GM23338 (cell line): ENCODE measurements at regions not wholly inside any gene's neighbourhood (a gene's known extent, or its start where the extent isn't known, plus 50 kb on each side); places are given as distances from the start of the nearest gene placed in this dataset.

Experiments used
- CREB1 ChIP-seq: fragments of 250-450 bp; sonication (Bioruptor Pico); IDR thresholded peaks from 2 replicates; pipeline ENCODE4 v1.5.0; 2020; ENCODE audit warnings: low read depth, mild to moderate bottlenecking, moderate library complexity
- CTCF ChIP-seq, 2 experiments: fragments of 200-600 bp in 1 of 2; sonication (generic) in 1 of 2; conservative IDR thresholded peaks; 2 replicates each; pipeline versions ENCODE4 v1.5.1 to v1.6.1; 2016 to 2017; ENCODE audit warnings: antibody characterized with exemption in 2 of 2, low read depth in 2 of 2, mild to moderate bottlenecking in 2 of 2, moderate library complexity in 1 of 2
- ETS1 ChIP-seq: IDR thresholded peaks from 2 replicates; pipeline ENCODE4 v1.6.1; 2016; ENCODE audit warnings: antibody characterized with exemption
- EZH2 ChIP-seq: fragments of 200-600 bp; sonication (generic); IDR thresholded peaks from one replicate; pipeline ENCODE4 v1.8.0; 2017; ENCODE audit warnings: antibody characterized with exemption, mild to moderate bottlenecking, low read depth; ENCODE audit not compliant: unreplicated experiment
- EZH2phosphoT487 ChIP-seq: fragments of 200-600 bp; sonication (generic); IDR thresholded peaks from one replicate; pipeline ENCODE4 v1.8.1; 2018; ENCODE audit warnings: antibody characterized with exemption; ENCODE audit not compliant: unreplicated experiment
- JUNB ChIP-seq: IDR thresholded peaks from one replicate; pipeline ENCODE4 v1.6.1; 2016; ENCODE audit warnings: antibody characterized with exemption; ENCODE audit not compliant: unreplicated experiment
- NANOG ChIP-seq: IDR thresholded peaks from 2 replicates; pipeline ENCODE4 v1.6.1; 2016; ENCODE audit warnings: antibody characterized with exemption, borderline replicate concordance
- POLR2AphosphoS5 ChIP-seq: IDR thresholded peaks from 2 replicates; pipeline ENCODE4 v1.6.1; 2016; ENCODE audit warnings: antibody characterized with exemption, low read depth
- REST ChIP-seq: IDR thresholded peaks from one replicate; pipeline ENCODE4 v1.6.1; 2018; ENCODE audit warnings: antibody characterized with exemption; ENCODE audit not compliant: unreplicated experiment
- STAT1 ChIP-seq: IDR thresholded peaks from one replicate; pipeline ENCODE4 v1.6.1; 2016; ENCODE audit warnings: antibody characterized with exemption; ENCODE audit not compliant: unreplicated experiment
- ZNF114 ChIP-seq: fragments of 250-450 bp; sonication (Bioruptor Pico); IDR thresholded peaks from 2 replicates; pipeline ENCODE4 v1.5.0; 2020; ENCODE audit warnings: mild to moderate bottlenecking, moderate library complexity
- ZNF331 ChIP-seq: fragments of 250-450 bp; sonication (Bioruptor Pico); IDR thresholded peaks from 2 replicates; pipeline ENCODE4 v1.5.0; 2020; ENCODE audit warnings: low read depth, mild to moderate bottlenecking, moderate library complexity
- ZNF462 ChIP-seq: fragments of 250-450 bp; sonication (Bioruptor Pico); IDR thresholded peaks from 2 replicates; pipeline ENCODE4 v1.5.0; 2020; ENCODE audit warnings: mild to moderate bottlenecking, moderate library complexity

GRCh38 chr9:80521151-80521550, 949.4 kb downstream of the TLE4 start:
- no peak for TF ChIP-seq CTCF (conservative IDR thresholded peaks at IDR 0.05; ENCODE audit: low read depth in 2 of 2)
- no peak for TF ChIP-seq REST
- TF ChIP-seq POLR2AphosphoS5, result no peak
- no peak for TF ChIP-seq CREB1 (CRISPR knock-in tag)
- no peak for TF ChIP-seq EZH2
- no peak for TF ChIP-seq STAT1
- no peak for TF ChIP-seq JUNB
- TF ChIP-seq EZH2phosphoT487, result no peak
- TF ChIP-seq ETS1, result no peak
- no peak for TF ChIP-seq NANOG
- TF ChIP-seq ZNF114, result no peak
- TF ChIP-seq ZNF462 (CRISPR knock-in tag), result no peak
- no peak for TF ChIP-seq ZNF331
